ELR (cell line): ENCODE measurements at regions not wholly inside any gene's neighbourhood (a gene's known extent, or its start where the extent isn't known, plus 50 kb on each side); places are given as distances from the start of the nearest gene placed in this dataset.
"Not testable (repeated sequence)": the region's sequence is repeated elsewhere in the genome, so short reads cannot be mapped to it uniquely, and the experiment has no call there.

Experiments
- DNase-seq: peaks from one replicate; pipeline ENCODE4 v3.0.0-alpha.2; 2015; ENCODE audit warnings: low read depth

DNA sequence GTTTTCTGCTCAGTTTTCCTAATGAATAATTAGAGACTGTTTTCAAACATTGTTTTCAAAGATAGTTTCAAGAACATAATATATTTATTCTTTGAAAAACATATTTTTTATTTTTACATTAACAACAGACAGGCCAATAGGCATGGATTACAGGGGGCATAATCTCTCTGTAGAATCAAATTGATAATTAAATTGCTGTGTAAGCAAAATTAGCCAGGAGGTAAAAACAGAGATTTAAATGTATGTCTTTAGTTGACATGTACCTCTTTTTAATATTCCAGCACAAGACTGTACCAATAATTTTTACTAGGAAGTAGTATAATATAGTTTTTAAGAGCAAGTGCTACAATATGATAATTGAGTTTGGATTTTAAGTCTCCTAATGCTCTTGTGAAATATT is 1444.5 kb downstream of the BRINP3 start:
- no peak for DNase-seq

DNA sequence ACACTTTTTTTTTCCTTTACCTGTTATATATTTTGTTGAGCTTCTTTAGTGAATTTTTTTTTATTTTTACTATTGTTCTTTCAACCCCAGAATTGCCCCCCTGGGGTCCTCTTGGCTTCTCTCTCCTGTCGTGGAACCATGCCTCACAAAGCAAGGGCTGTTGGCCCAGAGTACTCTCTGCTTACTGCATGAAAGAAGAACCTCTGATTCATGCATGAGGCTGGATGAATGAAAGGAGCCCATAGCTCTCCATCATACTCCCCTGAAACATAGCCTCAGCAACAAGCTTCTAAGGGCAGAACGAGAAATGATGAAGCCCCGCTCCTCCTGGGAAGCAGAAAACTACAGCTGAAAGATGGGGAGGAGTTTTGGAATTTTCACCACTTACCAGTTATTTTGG is 1441.0 kb downstream of the BRINP3 start:
- DNase-seq: peak; percentile 18

GRCh38 chr1:189046127-189046526 is 1431.5 kb downstream of the BRINP3 start:
- DNase-seq: no peak

DNA sequence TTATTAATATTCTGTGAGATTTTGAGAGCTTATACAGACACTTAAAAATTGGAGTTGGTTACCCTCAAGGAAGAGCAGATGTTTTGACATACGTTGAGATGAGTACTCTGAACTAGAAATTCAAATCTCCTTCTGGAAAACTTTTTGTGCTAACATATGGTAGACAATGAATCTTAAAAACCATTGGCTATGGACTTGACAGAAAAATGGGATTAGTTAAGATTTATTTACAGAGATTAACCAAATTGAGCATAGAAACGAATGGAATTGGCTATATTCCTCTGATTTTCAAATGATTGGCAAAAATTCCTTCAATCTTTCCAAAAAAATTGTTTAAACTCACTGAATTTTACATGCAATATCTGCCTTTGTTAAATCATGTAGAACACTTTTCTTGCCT is 1392.9 kb downstream of the BRINP3 start:
- DNase-seq: no peak

DNA sequence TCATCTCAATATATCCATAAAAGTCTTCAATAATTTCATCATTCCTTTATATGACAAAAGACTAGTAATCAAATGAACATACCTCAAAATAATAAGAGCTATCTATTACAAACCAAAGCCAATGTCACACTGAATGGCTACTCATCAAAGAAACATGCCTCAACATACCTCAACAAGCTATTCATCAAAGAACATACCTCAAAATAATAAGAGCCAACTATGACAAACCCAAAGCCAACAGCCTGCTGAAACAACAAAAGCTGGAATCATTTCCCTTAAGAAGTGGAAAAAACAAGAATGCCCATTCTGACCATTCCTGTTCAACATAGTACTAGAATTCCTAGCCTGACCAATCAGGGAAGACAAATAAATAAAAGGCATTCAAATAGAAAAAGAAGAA is 1373.7 kb downstream of the BRINP3 start:
- DNase-seq: peak; percentile 54

DNA sequence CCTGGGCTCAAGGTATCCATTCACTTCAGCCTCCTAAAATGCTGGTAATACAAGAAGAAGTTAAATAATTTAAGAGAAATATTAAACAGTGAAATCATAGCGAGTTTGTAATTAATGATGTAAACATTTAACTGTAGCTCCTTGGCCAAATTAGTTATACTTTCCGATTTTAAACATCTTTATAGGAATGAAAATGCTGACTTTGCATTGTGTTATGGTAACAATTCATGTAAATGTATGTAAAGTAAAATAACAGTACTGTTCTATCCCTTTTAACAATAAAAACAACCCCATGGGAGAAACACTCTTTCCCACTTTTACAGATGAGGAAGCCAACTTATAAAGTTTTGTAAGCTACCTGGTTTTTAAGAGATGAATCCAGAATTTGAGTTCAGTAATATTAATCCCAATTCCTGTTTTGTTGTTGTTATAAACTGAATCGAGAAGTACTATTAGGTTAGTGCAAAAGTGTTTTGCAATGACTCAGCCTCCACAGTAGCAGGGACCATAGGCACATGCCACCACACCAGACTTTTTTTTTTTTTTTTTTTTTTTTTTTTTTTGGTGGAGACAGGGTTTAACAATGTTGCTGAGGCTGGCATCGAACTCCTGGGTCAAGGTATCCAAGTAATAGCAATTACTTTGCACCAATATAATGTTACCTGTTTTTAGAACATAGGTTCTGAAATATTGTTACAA is 1360.4 kb downstream of the BRINP3 start:
- DNase-seq: peak; percentile 57

DNA sequence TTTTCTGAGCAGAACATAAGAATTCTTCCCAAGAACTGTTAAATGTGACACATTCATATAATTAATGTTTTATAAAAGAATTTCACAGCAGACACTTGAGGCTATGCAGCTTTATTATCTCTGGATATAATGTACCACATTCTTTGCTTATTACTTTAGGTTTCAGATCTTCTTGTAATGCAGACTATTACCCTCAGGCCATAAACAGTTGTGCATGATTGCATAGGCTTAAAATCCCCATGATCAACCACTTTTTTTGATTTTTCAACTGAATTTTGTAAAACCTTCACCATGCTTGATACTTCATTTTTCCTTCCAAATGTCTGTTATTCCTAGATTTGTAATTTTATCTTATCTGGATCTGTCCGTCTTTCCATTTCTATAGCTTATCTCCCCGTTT is 1355.7 kb downstream of the BRINP3 start:
- DNase-seq: peak; percentile 42

DNA sequence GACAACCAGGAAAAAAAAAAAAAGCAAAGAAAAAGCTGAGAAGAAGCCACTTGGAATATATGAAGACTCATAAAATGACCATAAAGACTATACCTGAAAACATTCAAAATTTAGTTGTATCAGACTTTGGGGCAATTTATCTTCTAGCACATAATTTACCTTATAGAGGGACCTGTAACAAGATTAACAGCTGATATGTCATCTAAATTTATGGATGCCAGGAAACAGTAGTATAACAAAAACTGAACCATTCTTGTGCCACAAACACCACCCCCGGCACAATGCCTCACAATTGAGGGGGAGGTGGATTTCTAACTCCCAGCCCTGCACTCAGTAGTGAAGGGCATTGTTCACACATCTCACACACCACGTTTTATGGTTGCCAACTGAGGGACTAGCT is 1352.0 kb downstream of the BRINP3 start:
- no peak for DNase-seq

DNA sequence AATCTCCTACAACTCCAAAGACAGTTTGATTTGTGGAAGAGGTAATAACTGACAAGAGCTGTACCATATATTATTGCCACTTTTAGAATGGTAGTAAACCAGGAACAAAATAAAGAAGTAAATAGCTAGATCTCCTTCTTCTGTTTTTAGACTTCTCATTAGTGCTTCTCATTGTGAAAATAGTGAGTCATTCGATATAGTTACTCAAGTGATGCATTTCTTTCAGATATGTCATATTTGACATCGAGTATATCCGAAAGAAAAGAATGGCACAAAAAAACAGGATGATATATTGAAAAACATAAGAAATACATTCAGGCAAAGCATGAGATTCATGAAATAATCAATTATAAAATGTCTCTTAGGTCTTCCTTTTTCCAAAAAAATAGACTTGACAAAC is 1346.1 kb downstream of the BRINP3 start:
- peak; percentile 64 for DNase-seq

GRCh38 chr1:189139748-189140147 is 1337.9 kb downstream of the BRINP3 start:
- DNase-seq: not testable (repeated sequence)

- DNase-seq: no peak
Measured at GRCh38 chr1:189141056-189141455, 1336.6 kb downstream of the BRINP3 start.

DNA sequence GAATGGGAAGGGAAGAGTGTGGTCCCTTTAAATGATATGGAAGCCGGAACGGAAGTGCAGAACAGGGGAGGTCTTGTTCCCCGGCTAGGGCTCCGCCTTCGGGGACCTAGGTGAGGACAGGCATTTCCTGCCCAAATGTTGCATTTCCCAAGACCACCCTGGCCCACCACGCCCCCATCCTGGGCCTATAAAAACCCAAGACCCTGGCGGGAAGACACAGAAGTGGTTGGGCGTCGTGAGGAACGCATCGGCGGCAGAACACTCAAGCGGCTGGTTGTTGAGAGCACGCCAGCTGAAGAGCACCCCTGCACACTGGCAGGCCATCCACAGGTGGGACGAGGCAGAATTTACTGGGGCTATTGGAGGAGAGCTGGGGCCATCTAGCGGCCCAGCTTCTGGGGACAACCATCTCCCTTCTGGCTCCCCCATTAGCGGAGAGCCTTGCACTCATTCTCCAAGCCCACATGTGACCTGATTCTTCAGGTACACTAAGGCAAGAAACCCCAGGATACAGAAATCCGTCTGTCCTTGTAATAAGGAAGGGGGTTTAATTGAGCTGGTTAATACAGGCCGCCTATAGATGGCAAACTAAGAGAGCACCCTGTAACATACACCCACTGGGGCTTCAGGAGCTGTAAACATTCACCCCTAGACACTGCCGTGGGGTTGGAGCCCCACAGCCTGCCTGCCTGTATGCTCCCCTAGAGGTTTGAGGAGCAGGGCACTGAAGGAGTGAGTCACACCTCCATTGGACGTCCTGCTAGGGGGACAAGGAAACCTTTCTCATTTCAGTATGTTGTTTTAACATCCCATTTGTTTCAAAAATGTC is 1327.9 kb downstream of the BRINP3 start:
- DNase-seq: peak; percentile 17

- DNase-seq: peak; percentile 19
Measured at GRCh38 chr1:189150624-189151023, 1327.0 kb downstream of the BRINP3 start.

DNA sequence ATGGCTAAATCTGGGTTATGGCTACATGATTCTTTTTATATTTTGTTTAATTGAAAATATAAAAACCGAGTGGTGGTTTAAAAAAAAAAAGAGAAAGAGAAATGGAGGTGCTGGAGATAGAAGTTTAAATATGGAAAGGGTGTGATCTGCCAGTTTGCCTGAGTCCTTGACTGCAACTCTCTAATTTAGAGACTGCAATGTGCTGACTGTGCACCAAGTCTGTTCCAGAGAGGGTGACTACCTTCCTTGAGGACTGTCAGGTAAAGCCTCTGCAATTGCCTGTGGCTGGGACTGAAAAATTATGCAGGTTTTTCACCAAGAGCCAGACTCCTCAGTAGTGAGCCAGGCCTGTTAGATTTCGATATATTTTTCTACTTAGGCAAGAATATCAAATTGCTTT is 1326.3 kb downstream of the BRINP3 start:
- DNase-seq: no peak

GRCh38 chr1:189152685-189153084 is 1325.0 kb downstream of the BRINP3 start:
- DNase-seq: no peak

DNA sequence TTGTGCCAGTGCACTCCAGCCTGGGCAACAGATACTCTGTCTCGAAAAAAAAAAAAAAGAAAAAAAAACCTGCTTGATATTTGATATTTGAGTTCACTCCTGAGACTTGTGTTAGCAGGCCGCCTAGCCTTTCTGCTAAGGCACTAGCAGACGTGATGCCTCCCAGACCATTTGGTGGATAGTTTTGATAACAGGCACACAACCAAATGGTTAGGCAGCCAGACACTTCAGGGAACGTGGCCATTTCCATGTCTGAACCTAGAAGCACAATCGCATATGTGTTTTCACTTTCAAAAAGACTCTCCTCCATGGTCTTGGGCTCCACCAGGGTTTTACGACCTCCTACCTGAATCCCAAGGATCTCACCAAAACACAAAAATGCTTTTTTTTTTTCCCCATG is 1319.5 kb downstream of the BRINP3 start:
- no peak for DNase-seq

GRCh38 chr1:189175889-189176288 is 1301.8 kb downstream of the BRINP3 start:
- DNase-seq: no peak

GRCh38 chr1:189180057-189180456 is 1297.6 kb downstream of the BRINP3 start:
- DNase-seq: no peak

- no peak for DNase-seq
Measured at GRCh38 chr1:189185097-189185496, 1292.6 kb downstream of the BRINP3 start.

DNA sequence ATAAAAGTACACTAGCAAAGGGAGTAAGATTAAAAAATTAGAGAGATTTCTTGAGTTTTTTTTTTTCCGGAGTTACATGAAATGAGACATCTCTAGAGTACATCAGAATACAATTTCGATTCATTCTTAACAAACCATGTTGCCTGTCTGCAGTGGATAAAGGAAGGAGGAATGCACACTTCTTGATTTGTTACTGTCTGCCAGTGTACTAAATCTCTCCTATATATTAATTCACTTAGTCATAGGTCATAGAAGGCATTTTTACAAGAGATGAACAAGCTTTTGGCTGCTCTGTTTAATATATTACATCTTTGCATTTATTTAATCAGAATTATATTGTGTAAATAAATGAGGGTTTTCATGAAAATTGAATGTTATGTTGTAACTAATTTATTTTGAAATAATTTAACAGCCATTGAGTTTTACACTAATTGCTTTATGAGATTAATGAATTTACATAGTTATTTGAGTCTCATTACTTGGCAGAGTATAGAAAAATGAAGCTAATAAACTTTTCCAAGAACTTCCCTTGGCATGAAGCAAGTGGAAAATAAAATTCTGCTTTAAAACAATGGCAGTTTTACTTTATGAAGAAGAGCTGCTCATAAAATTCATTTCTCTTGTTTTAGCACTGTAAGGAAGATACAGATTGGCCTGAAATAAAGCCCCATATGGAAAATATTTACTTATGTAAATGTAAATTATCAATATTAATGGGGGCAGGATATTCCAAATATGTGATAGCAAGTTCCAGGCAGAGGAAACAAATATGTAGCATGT is 1284.7 kb downstream of the BRINP3 start:
- DNase-seq: no peak

DNA sequence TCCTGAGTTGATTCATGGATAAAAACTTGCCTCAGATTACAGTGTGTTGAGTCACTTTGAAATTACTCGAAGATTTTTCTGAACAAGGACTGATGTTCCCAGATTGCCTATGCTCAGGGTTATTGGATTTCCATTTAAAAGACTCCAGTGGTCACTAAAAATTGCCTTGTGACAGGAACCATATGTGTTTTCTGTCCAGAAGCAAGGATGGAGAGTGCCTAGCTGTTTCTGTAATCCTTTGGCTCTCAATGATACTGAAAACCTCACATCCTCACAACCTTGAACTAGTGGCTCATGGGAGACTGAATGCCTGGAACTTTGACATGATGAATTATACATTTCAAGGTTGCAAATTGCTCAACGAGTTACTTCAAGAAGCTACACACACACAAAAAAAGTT is 1271.8 kb downstream of the BRINP3 start:
- DNase-seq: peak; percentile 59

- peak; percentile 56 for DNase-seq
Measured at GRCh38 chr1:189206617-189207016, 1271.0 kb downstream of the BRINP3 start.

DNA sequence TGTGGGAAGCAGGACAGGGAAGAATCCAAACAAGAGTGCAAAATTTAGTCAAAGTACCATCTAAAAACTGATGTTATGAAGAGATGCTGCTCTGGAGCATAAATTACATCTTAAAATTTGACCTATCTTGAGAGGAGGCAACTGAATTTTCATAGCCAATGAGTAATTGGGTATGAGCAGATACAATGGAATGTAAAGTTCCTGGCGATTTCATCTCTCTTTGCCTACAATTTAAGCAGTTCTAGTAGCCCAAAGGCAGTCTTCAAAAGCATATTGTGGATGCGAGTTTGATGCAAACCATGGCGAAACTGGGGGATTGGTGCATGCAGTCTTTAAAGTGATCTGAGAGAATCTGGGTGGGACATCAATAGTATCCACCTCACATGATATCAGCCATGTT is 1265.9 kb downstream of the BRINP3 start:
- peak; percentile 78 for DNase-seq
